Skeletal muscle tissue (tissue), 3 donors: ENCODE measurements at regions not wholly inside any gene's neighbourhood (a gene's known extent, or its start where the extent isn't known, plus 50 kb on each side); places are given as distances from the start of the nearest gene placed in this dataset.
"Not testable (repeated sequence)": the region's sequence is repeated elsewhere in the genome, so short reads cannot be mapped to it uniquely, and the experiment has no call there.

Experiments
- H3K27ac ChIP-seq: one replicate; pipeline ENCODE4 v1.7.0; 2013; ENCODE audit warnings: mild to moderate bottlenecking, low read depth, low read length, inconsistent platforms
- H3K27me3 ChIP-seq, 3 donors: one replicate each; pipeline ENCODE4 v1.7.0; 2013; ENCODE audit warnings: low read length in 3 of 3; ENCODE audit not compliant: control insufficient read depth in 3 of 3, insufficient read depth in 3 of 3
- H3K36me3 ChIP-seq, 3 donors: one replicate each; pipeline ENCODE4 v1.7.0; 2013; ENCODE audit warnings: low read length in 3 of 3; ENCODE audit not compliant: control insufficient read depth in 3 of 3, insufficient read depth in 3 of 3
- H3K4me1 ChIP-seq, 3 donors: one replicate each; pipeline ENCODE4 v1.7.0; 2013; ENCODE audit warnings: low read length in 3 of 3, mild to moderate bottlenecking in 3 of 3; ENCODE audit not compliant: control insufficient read depth in 3 of 3, insufficient read depth in 3 of 3
- H3K4me3 ChIP-seq, 3 donors: one replicate each; pipeline ENCODE4 v1.7.0; 2013; ENCODE audit warnings: low read length in 3 of 3
- H3K9ac ChIP-seq, 3 donors: one replicate each; pipeline ENCODE4 v1.7.0; 2013; ENCODE audit warnings: low read length in 3 of 3, mild to moderate bottlenecking in 3 of 3, moderate library complexity in 2 of 3, low read depth in 1 of 3
- H3K9me3 ChIP-seq, 3 donors: one replicate each; pipeline ENCODE4 v1.7.0; 2013; ENCODE audit warnings: low read length in 3 of 3; ENCODE audit not compliant: control insufficient read depth in 3 of 3
- donor health status: Osteomylitis.

DNA sequence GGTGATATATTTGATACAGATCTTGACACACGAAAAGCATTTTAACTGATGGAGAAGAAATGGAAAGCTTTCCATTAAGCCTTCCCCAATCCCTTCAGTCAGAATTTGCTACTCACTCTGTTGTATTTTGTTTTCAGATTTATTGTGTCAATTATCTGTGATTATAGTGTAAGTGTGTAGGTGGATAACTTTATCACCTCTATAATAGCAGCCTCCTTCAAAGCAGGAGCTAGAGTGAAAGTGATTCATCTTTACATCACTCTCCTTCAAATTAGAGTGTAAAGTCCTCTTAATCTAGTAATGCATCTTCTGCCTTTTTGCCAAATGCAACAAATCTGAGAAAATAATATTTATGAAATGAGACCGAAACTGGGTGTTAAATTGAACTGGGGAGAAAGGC lies 459.7 kb upstream of the ZP4 start:
- no peaks in the 10 kb centered on the region for H3K4me1 ChIP-seq
- H3K4me3 ChIP-seq: no peak overlapping the region
- H3K27ac ChIP-seq: no peak overlapping the region
- no peak overlapping the region for H3K9ac ChIP-seq
- no peaks in the 10 kb centered on the region for H3K36me3 ChIP-seq
- no peaks in the 10 kb centered on the region for H3K9me3 ChIP-seq
- H3K27me3 ChIP-seq: no peaks in the 10 kb centered on the region

DNA sequence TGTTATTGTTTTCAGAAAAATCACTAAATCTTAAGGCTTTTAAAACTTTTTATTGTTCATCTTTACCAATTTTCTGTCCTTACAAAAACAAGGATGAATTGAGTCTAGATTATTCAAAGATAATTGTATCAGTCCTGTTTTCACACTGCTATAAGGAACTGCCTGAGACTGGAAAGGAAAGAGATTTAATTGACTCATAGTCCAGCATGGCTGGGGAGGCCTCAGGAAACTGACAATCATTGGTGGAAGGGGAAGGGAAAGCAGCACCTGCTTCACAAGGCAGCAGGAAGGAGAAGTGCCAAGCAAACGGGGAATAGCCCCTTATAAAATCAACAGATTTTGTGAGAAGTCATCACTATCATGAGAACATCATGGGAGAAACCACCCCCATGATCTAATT lies 455.6 kb upstream of the ZP4 start:
- Histone ChIP-seq H3K27me3 (no peaks in the 10 kb centered on the region), H3K36me3 (no peaks in the 10 kb centered on the region), H3K9ac (no peak overlapping the region), H3K9me3 (no peaks in the 10 kb centered on the region), H3K27ac (no peak overlapping the region), H3K4me3 (no peak overlapping the region), H3K4me1 (no peaks in the 10 kb centered on the region)

GRCh38 chr1:238345837-238346236 lies 455.1 kb upstream of the ZP4 start:
- no peak overlapping the region for H3K27ac ChIP-seq
- no peak overlapping the region for H3K9ac ChIP-seq
- H3K4me1 ChIP-seq: no peaks in the 10 kb centered on the region
- H3K36me3 ChIP-seq: no peaks in the 10 kb centered on the region
- H3K27me3 ChIP-seq: no peaks in the 10 kb centered on the region
- no peak overlapping the region for H3K4me3 ChIP-seq
- H3K9me3 ChIP-seq: no peaks in the 10 kb centered on the region

GRCh38 chr1:238343852-238344251 lies 453.1 kb upstream of the ZP4 start:
- no peaks in the 10 kb centered on the region for H3K4me1 ChIP-seq
- no peak overlapping the region for H3K27ac ChIP-seq
- H3K27me3 ChIP-seq: no peaks in the 10 kb centered on the region
- H3K4me3 ChIP-seq: no peak overlapping the region
- H3K36me3 ChIP-seq: no peaks in the 10 kb centered on the region
- no peak overlapping the region for H3K9ac ChIP-seq
- no peaks in the 10 kb centered on the region for H3K9me3 ChIP-seq

GRCh38 chr1:238341395-238341794 lies 450.7 kb upstream of the ZP4 start:
- no peaks in the 10 kb centered on the region for H3K36me3 ChIP-seq
- no peaks in the 10 kb centered on the region for H3K4me1 ChIP-seq

DNA sequence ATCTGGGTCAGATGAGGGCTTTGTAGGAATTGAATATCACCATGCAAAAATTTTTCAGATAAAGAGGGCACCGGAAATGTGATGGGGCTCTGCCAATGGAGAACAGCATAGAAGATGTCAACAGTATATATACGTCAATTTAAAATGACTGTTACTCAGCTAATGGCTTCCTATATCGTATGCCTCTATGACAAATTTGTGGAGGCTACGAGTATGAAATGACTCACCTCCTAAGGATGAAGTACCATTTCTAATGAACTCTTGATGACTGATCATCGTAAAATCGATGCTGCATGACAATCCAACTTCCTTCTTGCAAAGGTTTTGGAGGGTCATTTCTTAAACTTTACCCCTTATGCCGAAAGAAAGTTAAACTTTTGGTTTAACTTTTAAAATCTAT lies 450.3 kb upstream of the ZP4 start:
- Histone ChIP-seq H3K4me3 (no peak overlapping the region), H3K9ac (no peak overlapping the region), H3K36me3 (no peaks in the 10 kb centered on the region), H3K27ac (no peak overlapping the region), H3K4me1 (no peaks in the 10 kb centered on the region), H3K27me3 (no peaks in the 10 kb centered on the region), H3K9me3 (no peaks in the 10 kb centered on the region)

More at GRCh38 chr1:238341395-238341794, 450.7 kb upstream of the ZP4 start:
- no peak overlapping the region for H3K4me3 ChIP-seq
- H3K9ac ChIP-seq: no peak overlapping the region
- no peaks in the 10 kb centered on the region for H3K27me3 ChIP-seq
- no peak overlapping the region for H3K27ac ChIP-seq
- H3K9me3 ChIP-seq: no peaks in the 10 kb centered on the region

DNA sequence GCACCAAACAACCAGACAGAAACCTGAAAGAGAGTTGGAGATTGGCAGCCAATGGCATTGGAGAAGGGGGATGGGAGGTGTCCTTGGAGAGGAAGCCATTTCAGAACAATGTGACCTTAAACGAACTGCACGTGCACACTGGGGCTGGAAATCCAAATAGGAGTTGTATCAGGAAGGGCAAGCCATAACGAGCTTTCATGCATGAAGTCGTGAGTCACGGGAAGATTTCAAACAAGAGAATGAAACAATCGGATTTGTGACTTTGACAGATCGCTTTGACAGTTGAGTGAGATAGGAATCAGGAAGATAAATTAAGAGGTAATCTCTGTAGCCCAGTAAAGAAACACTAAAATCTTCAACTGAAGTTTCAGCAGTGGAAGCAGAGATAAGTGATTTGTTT lies 445.8 kb upstream of the ZP4 start:
- Histone ChIP-seq H3K4me1 (no peaks in the 10 kb centered on the region), H3K36me3 (no peaks in the 10 kb centered on the region), H3K9me3 (no peaks in the 10 kb centered on the region), H3K27me3 (no peaks in the 10 kb centered on the region), H3K4me3 (no peak overlapping the region), H3K27ac (no peak overlapping the region), H3K9ac (no peak overlapping the region)

DNA sequence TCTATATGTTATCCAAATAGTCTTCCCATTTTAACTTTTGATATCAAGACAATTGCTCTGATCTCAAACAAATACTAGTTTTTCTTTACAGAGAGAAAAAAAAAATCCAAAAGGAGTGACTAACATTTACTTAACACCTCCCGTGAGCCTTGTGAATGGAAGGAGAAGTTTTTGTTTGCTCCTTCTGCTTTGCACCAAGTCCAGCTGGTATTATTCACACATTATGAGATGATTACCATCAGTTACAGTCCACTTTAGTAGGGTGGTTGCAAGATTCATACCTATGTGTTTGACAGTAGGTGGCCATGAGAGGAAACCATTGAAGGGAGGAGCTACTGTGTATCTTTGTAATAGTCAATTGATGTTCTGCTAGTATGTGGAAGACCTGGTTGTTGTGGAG lies 443.4 kb upstream of the ZP4 start:
- H3K9me3 ChIP-seq: no peaks in the 10 kb centered on the region
- H3K4me3 ChIP-seq: no peak overlapping the region
- no peak overlapping the region for H3K27ac ChIP-seq
- no peak overlapping the region for H3K9ac ChIP-seq
- H3K4me1 ChIP-seq: no peaks in the 10 kb centered on the region
- H3K27me3 ChIP-seq: no peaks in the 10 kb centered on the region
- no peaks in the 10 kb centered on the region for H3K36me3 ChIP-seq

GRCh38 chr1:238331557-238331956 lies 440.8 kb upstream of the ZP4 start:
- Histone ChIP-seq H3K27me3 (no peaks in the 10 kb centered on the region), H3K9me3 (no peaks in the 10 kb centered on the region), H3K4me1 (no peaks in the 10 kb centered on the region), H3K4me3 (no peak overlapping the region), H3K36me3 (no peaks in the 10 kb centered on the region), H3K9ac (no peak overlapping the region), H3K27ac (no peak overlapping the region)

DNA sequence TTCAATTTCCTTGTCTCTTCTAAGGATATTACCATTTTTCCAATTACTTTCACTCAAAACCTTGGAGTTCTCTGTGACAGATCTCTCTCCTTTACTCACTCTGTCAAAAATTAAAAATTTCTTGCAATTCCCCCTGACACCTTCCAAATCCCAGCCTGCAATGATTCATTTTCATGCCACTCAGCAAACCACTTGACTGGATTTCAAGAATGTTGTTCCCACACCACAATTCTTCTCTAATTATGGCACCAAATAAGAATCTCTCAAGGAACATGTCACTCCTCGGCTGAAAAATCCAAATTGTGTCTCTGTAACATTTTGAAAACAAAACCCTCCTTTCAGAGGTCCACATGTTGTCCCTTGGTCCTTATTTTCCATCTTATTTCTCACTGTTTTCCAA lies 438.9 kb upstream of the ZP4 start:
- Histone ChIP-seq H3K27ac (no peak overlapping the region), H3K36me3 (no peaks in the 10 kb centered on the region), H3K9ac (no peak overlapping the region), H3K4me3 (no peak overlapping the region), H3K4me1 (no peaks in the 10 kb centered on the region), H3K9me3 (no peaks in the 10 kb centered on the region), H3K27me3 (no peaks in the 10 kb centered on the region)

DNA sequence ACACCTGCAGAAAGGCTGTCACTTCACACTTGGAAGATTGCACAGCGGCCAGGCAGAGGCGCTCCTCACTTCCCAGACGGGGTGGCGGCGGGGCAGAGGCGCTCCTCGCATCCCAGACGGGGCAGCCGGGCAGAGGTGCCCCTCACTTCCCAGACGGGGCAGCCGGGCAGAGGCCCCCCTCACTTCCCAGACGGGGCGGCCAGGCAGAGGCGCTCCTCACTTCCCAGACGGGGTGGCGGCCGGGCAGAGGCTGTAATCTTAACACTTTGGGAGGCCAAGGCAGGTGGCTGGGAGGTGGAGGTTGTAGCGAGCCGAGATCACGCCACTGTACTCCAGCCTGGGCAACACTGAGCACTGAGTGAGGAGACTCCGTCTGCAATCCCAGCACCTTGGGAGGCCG lies 436.3 kb upstream of the ZP4 start:
- not testable (repeated sequence) for H3K27ac ChIP-seq, H3K9ac ChIP-seq, H3K27me3 ChIP-seq, H3K4me3 ChIP-seq, H3K36me3 ChIP-seq, H3K4me1 ChIP-seq, H3K9me3 ChIP-seq
